ENCODE measurements at regions not wholly inside any gene's neighbourhood (a gene's known extent, or its start where the extent isn't known, plus 50 kb on each side); places are given as distances from the start of the nearest gene placed in this dataset.
"Not testable (repeated sequence)": the region's sequence is repeated elsewhere in the genome, so short reads cannot be mapped to it uniquely, and the experiment has no call there.

GRCh38 chrX:140342410-140342809, 162.5 kb downstream of the SOX3 start:
- DNase-seq (ENCODE audit: low spot score) = no peak

GRCh38 chrX:140337263-140337662, 167.6 kb downstream of the SOX3 start:
- DNase-seq (ENCODE audit: low spot score) = no peak

GRCh38 chrX:140318296-140318695, 186.6 kb downstream of the SOX3 start:
- DNase-seq (ENCODE audit: low spot score) = no peak

- DNase-seq (ENCODE audit: low spot score) = no peak
Measured at GRCh38 chrX:140317462-140317861, 187.4 kb downstream of the SOX3 start.

- no peak for DNase-seq (ENCODE audit: low spot score)
Measured at GRCh38 chrX:140298960-140299825, 205.7 kb downstream of the SOX3 start.

GRCh38 chrX:140297273-140297672, 207.6 kb downstream of the SOX3 start:
- no peak for DNase-seq (ENCODE audit: low spot score)

- DNase-seq (ENCODE audit: low spot score) = no peak
Measured at GRCh38 chrX:140292961-140293360, 211.9 kb downstream of the SOX3 start.

- no peak for DNase-seq (ENCODE audit: low spot score)
Measured at GRCh38 chrX:140292188-140292587, 212.7 kb downstream of the SOX3 start.

GRCh38 chrX:140274811-140275525, 229.9 kb downstream of the SOX3 start:
- DNase-seq (ENCODE audit: low spot score) = no peak

- DNase-seq (ENCODE audit: low spot score) = no peak
Measured at GRCh38 chrX:140273921-140274320, 230.9 kb downstream of the SOX3 start.

GRCh38 chrX:140250391-140250790, 254.5 kb downstream of the SOX3 start:
- DNase-seq (ENCODE audit: low spot score) = no peak

GRCh38 chrX:140249088-140249487, 255.8 kb downstream of the SOX3 start:
- no peak for DNase-seq (ENCODE audit: low spot score)

- no peak for DNase-seq (ENCODE audit: low spot score)
Measured at GRCh38 chrX:140229191-140229590, 263.9 kb upstream of the CXorf66 start.

- not testable (repeated sequence) for DNase-seq (ENCODE audit: low spot score)
Measured at GRCh38 chrX:140226037-140226436, 260.7 kb upstream of the CXorf66 start.

- not testable (repeated sequence) for DNase-seq (ENCODE audit: low spot score)
Measured at GRCh38 chrX:140215894-140216293, 250.6 kb upstream of the CXorf66 start.

GRCh38 chrX:140214518-140214917, 249.2 kb upstream of the CXorf66 start:
- not testable (repeated sequence) for DNase-seq (ENCODE audit: low spot score)

GRCh38 chrX:140206657-140207056, 241.3 kb upstream of the CXorf66 start:
- no peak for DNase-seq (ENCODE audit: low spot score)

GRCh38 chrX:140190441-140191108, 225.3 kb upstream of the CXorf66 start:
- DNase-seq (ENCODE audit: low spot score) = no peak

- DNase-seq (ENCODE audit: low spot score) = no peak
Measured at GRCh38 chrX:140180585-140180984, 215.3 kb upstream of the CXorf66 start.

GRCh38 chrX:140177821-140178220, 212.5 kb upstream of the CXorf66 start:
- DNase-seq (ENCODE audit: low spot score) = no peak

- DNase-seq (ENCODE audit: low spot score) = no peak
Measured at GRCh38 chrX:140172401-140172800, 207.1 kb upstream of the CXorf66 start.

GRCh38 chrX:140167551-140167950, 202.2 kb upstream of the CXorf66 start:
- DNase-seq (ENCODE audit: low spot score) = no peak

All from HT-29 (cell line).